HG03066 (cell line): ENCODE measurements at regions not wholly inside any gene's neighbourhood (a gene's known extent, or its start where the extent isn't known, plus 50 kb on each side); places are given as distances from the start of the nearest gene placed in this dataset.
"Not testable (repeated sequence)": the region's sequence is repeated elsewhere in the genome, so short reads cannot be mapped to it uniquely, and the experiment has no call there.

Source experiments
- ATAC-seq: cut with Tn5 transposase; IDR thresholded peaks from one replicate; pipeline ENCODE4 v1.9.1; 2021; ENCODE audit warnings: low read depth; ENCODE audit not compliant: unreplicated experiment

DNA sequence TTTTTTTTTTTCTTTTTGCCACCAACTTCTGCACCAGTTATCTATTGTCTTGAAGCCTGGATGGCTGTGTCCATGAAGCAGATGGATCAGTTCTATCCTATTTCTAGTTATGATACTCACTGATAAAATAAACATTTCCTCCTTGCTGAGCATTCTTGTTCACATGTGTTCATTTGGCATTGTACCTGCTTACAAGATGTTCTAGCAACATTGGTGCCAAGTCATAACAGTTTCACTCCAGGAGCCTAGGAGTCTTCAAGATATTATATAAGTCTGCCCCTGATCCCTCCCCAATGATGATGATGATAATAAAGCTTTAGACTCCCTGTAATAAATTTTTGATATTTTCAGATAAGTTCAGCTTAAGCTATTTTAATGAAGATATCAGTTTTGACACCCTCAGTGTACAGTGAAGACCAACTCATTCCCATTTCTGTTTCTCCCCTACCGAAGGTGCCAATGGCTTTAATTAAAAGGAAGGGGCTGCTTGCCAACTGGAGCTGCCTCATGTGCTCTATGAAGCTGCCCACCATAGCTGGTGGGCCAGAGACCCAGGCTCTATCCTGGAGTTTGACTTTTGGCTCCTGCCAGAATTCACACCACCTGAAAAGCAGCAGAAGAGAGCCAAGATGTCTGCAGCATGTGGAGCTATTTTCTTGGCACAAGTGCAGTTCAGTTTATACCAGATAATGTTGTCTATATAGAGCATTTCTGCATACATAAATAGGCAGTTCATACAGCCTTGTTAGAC is 265.4 kb upstream of the TET2 start:
- no peak for ATAC-seq

- no peak for ATAC-seq
Observed at GRCh38 chr4:104890598-104891275, 255.9 kb upstream of the TET2 start.

- ATAC-seq, result peak; percentile 61
Observed at GRCh38 chr4:104896660-104897645, 249.7 kb upstream of the TET2 start.

DNA sequence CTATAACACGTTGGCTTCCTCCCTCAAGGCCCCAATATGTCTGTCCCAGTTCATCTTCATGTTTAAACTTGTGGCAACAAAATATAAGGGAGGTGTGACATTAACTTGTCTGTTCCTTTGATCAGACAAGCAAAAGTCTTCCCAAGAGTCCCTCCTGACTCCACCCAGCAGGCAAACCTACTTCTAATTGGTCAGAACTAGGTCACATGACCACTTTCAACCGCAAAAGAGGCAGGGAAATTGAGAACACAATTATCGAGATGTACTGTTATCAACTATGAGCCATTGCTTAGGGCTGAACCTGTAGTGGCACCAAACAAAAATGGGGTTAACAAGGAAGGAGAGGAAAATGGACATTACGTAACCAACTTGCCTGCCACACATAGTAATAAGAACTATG is 246.8 kb upstream of the TET2 start:
- ATAC-seq, result no peak

- no peak for ATAC-seq
Observed at GRCh38 chr4:104901438-104901837, 245.2 kb upstream of the TET2 start.

DNA sequence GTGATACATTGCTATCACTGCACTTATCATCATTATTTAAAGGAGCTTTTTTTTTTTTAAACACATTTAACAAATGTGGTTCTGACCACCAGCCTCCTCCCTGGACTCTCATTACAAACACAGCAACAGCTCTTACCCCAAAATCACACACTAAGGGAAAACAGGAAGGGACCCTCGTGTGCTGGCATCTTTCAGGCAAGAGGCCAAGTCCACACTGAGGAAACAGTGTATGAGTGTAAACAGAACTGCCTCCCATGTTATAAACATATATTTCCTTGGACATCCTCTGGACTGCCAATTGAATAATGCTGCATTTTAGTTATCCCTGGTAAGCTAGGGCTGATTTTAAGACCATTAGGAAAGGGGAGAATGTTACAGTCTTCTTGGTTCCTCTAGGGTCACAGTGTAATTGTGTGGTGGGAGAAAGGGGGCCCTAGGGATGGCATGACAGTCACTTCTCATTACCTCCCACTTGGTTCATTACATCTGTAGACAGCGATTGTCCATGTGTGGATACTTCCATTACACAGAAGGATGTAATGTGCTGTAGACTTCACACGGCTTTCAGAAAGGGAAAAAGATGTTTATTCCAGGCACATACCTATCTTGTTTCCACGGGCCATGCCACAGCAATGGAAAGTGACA is 244.6 kb upstream of the TET2 start:
- ATAC-seq, result no peak

DNA sequence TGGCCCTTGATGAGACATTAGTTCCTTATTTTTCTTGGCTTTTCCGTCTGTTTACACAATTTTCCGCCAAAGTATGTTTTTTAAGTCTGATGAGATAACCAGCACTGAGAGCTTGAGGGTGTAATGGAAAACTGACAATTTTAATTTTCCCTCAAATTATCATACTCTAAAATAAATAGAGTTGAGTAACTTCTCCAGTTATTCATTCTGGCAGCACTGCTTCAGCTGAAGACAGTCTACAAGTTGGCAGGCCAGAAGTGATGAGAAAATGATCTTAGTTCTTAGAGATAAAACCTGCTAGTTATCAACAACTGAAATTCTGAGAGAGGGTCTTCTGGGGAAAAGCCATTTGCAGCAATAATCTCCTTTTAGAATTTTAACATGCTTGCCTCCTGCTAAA is 241.6 kb upstream of the TET2 start:
- no peak for ATAC-seq

DNA sequence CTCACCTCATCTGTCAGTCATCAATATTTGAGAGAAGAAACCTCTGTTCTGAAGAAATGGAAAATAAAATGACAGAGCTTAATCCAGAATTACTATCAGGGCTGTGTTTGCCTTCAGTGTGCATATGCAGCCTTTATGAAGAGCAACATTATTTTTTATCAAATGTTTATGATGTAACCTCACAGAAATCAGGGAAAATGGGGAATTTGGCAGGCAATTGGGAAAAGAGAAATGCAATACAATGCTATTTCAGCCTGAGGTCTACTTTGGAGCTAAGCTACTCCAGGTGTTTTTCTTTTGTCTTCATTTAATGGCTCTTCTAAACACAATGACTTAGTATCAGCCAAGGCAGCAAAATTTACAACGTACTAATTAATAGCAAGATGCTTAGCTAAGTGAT is 241.1 kb upstream of the TET2 start:
- ATAC-seq, result no peak

- ATAC-seq, result no peak
Observed at GRCh38 chr4:104906276-104906675, 240.4 kb upstream of the TET2 start.

- ATAC-seq, result no peak
Observed at GRCh38 chr4:104907074-104907649, 239.5 kb upstream of the TET2 start.

- ATAC-seq, result no peak
Observed at GRCh38 chr4:104907991-104908390, 238.7 kb upstream of the TET2 start.

- no peak for ATAC-seq
Observed at GRCh38 chr4:104909376-104909775, 237.3 kb upstream of the TET2 start.

DNA sequence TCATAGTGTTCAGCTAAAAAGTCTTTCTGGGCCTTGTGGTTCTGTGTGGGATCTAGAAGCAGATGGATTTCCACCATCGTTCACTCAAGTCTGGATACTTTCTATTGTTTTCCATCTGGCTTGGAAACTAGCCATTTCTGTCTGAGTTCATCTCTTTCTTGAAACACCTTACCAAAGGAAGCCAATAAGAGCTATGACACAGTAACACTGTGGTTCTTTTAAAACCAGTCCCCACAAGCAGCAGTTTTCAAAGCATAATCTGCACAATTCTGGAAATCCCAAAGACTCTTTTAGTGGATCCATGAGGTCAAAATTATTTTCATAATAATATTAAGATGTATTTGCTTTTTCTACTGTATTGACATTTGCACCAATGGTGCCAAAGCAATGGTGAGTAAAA is 234.2 kb upstream of the TET2 start:
- no peak for ATAC-seq

- no peak for ATAC-seq
Observed at GRCh38 chr4:104915373-104915772, 231.3 kb upstream of the TET2 start.

GRCh38 chr4:104915864-104916263 is 230.8 kb upstream of the TET2 start:
- ATAC-seq, result no peak

- ATAC-seq, result no peak
Observed at GRCh38 chr4:104919406-104919805, 227.3 kb upstream of the TET2 start.

DNA sequence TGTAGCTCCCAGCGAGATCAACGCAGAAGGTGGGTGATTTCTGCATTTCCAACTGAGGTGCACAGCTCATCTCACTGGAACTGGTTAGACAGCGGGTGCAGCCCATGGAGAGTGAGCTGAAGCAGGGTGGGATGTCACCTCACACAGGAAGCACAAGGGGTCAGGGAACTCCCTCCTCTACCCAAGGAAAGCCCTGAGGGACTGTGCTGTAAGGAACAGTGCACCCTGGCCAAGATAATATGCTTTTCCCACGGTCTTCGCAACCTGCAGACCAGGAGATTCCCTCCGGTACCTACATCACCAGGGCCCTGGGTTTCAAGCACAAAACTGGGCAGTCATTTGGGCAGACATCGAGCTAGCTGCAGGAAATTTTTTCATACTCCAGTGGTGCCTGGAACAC is 216.4 kb upstream of the TET2 start:
- no peak for ATAC-seq

DNA sequence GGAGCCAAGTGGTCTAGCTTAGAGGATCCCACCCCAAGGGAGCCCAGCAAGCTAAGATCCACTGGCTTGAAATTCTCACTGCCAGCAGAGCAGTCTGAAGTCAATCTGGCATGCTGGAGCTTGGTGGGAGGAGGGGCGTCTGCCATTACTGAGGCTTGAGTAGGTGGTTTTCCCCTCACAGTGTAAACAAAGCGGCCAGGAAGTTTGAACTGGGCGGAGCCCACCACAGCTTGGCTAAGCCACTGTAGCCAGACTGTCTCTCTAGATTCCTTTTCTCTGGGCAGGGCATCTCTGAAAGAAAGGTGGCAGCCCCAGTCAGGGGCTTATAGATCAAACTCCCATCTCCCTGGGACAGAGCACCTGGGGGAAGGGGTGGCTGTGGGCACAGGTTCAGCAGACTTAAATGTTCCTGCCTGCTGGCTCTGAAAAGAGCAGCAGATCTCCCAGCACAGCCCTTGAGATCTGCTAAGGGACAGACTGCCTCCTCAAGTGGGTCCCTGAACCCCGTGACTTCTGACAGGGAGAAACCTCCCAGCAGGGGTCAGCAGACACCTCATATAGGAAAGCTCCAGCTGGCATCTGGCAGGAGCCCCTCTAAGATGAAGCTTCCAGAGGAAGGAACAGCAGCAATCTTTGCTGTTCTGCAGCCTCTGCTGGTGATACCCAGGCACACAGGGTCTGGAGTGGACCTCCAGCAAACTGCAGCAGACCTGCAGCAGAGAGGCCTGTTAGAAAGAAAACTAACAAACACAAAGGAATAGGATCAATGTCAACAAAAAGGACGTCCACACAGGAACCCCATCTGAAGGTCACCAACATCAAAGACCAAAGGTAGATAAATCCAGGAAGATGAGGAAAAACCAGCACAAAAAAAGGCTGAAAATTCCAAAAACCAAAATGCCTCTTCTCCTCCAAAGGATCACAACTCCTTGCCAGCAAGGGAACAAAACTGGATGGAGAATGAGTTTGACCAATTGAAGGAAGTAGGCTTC is 215.6 kb upstream of the TET2 start:
- ATAC-seq, result not testable (repeated sequence)

GRCh38 chr4:104938624-104939023 is 208.1 kb upstream of the TET2 start:
- no peak for ATAC-seq
